Calu3 (cell line): ENCODE measurements at regions not wholly inside any gene's neighbourhood (a gene's known extent, or its start where the extent isn't known, plus 50 kb on each side); places are given as distances from the start of the nearest gene placed in this dataset.

Experiments
- BruUV-seq: library from RNA; stranded (reverse); fragments of 400-500 nt; replicated peaks from 2 replicates; lab custom pipeline; 2021; lab: Mats Ljungman, UMichigan
- CTCF ChIA-PET: fragments of 300-600 bp; sonication (Branson Sonifier 250); formaldehyde crosslinking; loops from one replicate; lab custom pipeline; 2022; ENCODE audit warnings: antibody characterized with exemption; lab: Charles Lee
- DNase-seq: peaks from one replicate; pipeline ENCODE4 v3.0.0; 2022
- H3K27ac Mint-ChIP-seq: one replicate; pipeline ENCODE4 v1.8.0; 2022; ENCODE audit warnings: mixed read lengths; ENCODE audit not compliant: unreplicated experiment
- H3K27me3 Mint-ChIP-seq: one replicate; pipeline ENCODE4 v1.8.0; 2022; ENCODE audit warnings: mixed read lengths; ENCODE audit not compliant: unreplicated experiment
- H3K36me3 Mint-ChIP-seq: one replicate; pipeline ENCODE4 v1.8.0; 2022; ENCODE audit warnings: mild to moderate bottlenecking, moderate library complexity, mixed read lengths; ENCODE audit not compliant: insufficient read depth, unreplicated experiment
- H3K4me1 Mint-ChIP-seq: one replicate; pipeline ENCODE4 v1.8.0; 2022; ENCODE audit warnings: mild to moderate bottlenecking, low read depth, mixed read lengths; ENCODE audit not compliant: unreplicated experiment
- H3K4me3 Mint-ChIP-seq: one replicate; pipeline ENCODE4 v1.8.0; 2022; ENCODE audit warnings: mild to moderate bottlenecking, low read depth, moderate library complexity, mixed read lengths; ENCODE audit not compliant: unreplicated experiment
- H3K9me3 Mint-ChIP-seq: one replicate; pipeline ENCODE4 v1.8.0; 2022; ENCODE audit warnings: low read depth, mixed read lengths; ENCODE audit not compliant: unreplicated experiment
- intact Hi-C: fragments of 100-400 bp; cut with micrococcal nuclease; formaldehyde crosslinking; loops from one replicate; pipeline ENCODE4 v1.10.0; 2022; ENCODE audit not compliant: unreplicated experiment
- TF ChIP-seq, protein P1 (sequence below): fragments of 200-600 bp; IDR thresholded peaks from one replicate; pipeline ENCODE4 v1.8.0; 2022; ENCODE audit warnings: antibody characterized with exemption; ENCODE audit not compliant: unreplicated experiment

DNA sequence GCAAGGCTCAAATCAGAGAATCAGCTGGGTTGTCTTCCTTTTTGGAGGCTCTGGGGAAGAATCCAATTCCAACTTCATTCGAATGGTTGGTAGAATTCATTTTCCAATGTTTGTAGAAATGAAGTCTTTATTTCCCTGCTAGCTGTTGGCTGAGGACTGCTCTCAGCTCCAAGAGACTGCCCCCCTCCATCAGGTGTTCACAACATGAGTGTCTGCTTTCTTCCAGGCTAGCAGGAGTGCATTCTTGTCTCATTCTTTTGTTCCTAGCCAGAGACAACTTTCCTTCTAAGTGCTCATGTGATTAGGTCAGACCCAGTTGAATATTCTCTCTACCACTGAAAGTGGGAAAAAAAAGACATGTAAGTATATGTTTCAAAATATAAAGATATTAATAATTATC, 95.2 kb downstream of the HLX start:
- H3K36me3 Mint-ChIP-seq: no peaks in the 10 kb centered on the region
- H3K27ac Mint-ChIP-seq: no peak overlapping the region
- TF ChIP-seq, protein P1, sequence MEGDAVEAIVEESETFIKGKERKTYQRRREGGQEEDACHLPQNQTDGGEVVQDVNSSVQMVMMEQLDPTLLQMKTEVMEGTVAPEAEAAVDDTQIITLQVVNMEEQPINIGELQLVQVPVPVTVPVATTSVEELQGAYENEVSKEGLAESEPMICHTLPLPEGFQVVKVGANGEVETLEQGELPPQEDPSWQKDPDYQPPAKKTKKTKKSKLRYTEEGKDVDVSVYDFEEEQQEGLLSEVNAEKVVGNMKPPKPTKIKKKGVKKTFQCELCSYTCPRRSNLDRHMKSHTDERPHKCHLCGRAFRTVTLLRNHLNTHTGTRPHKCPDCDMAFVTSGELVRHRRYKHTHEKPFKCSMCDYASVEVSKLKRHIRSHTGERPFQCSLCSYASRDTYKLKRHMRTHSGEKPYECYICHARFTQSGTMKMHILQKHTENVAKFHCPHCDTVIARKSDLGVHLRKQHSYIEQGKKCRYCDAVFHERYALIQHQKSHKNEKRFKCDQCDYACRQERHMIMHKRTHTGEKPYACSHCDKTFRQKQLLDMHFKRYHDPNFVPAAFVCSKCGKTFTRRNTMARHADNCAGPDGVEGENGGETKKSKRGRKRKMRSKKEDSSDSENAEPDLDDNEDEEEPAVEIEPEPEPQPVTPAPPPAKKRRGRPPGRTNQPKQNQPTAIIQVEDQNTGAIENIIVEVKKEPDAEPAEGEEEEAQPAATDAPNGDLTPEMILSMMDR: no peak
- no peak for DNase-seq
- peaks cover 6% of the 10 kb centered on the region for H3K9me3 Mint-ChIP-seq
- intact Hi-C loops: no loop called here
- no peak overlapping the region for H3K4me3 Mint-ChIP-seq
- CTCF ChIA-PET: no interaction called here
- H3K4me1 Mint-ChIP-seq: no peaks in the 10 kb centered on the region
- BruUV-seq: no TSS peak
- no peaks in the 10 kb centered on the region for H3K27me3 Mint-ChIP-seq

DNA sequence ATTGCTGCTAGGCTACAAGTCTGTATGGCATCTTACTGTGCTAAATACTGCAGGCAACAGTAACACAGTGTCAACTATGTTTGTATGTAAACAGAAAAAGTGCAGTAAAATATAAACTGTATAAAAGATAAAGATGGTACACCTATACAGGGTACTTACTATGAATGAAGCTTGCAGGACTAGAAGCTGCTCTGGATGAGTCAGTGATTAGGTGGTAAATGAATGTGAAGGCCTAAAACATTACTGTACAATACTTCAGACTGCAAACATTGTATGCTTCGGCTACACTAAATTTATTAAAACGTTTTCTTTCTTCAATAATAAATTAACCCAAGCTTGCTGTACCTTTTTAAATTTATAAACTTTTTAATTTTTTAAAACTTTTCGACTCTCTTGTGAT, 97.1 kb downstream of the HLX start:
- intact Hi-C loops: no loop called here
- TF ChIP-seq, protein P1: no peak
- BruUV-seq: no TSS peak
- Mint-ChIP-seq H3K36me3 (no peaks in the 10 kb centered on the region), H3K27me3 (no peaks in the 10 kb centered on the region), H3K4me3 (no peak overlapping the region), H3K9me3 (peaks cover 6% of the 10 kb centered on the region), H3K4me1 (no peaks in the 10 kb centered on the region), H3K27ac (no peak overlapping the region)
- CTCF ChIA-PET: no interaction called here
- DNase-seq: no peak

- no peaks in the 10 kb centered on the region for H3K36me3 Mint-ChIP-seq
- CTCF ChIA-PET: no interaction called here
- intact Hi-C loops: no loop called here
- H3K4me1 Mint-ChIP-seq: no peaks in the 10 kb centered on the region
- H3K27ac Mint-ChIP-seq: no peak overlapping the region
- no TSS peak for BruUV-seq
- no peaks in the 10 kb centered on the region for H3K27me3 Mint-ChIP-seq
- H3K4me3 Mint-ChIP-seq: no peak overlapping the region
- TF ChIP-seq, protein P1: no peak
- DNase-seq: no peak
- H3K9me3 Mint-ChIP-seq: peaks cover 4% of the 10 kb centered on the region
These were observed 100.1 kb downstream of the HLX start for GRCh38 chr1:220979371-220979770.

DNA sequence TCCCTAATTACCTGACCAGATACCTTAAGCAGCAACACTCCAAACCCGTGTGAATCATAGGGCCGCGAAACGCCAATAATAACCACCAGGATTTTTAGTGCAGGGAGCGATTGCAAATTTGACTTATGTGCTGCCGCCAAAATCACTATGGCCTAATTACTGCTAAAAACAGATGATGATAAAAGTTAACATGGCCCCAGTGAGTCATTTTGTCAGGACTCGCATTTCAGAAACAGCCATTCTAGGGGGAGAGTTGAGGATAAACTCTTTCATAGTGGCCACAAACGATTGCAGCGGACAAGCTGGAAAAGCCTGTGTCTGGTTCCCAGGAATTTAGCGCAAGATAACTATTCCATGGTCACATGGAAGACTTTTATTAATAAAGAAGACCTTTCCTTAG, 103.4 kb downstream of the HLX start:
- BruUV-seq: no TSS peak
- no peak for DNase-seq
- H3K9me3 Mint-ChIP-seq: peaks cover 4% of the 10 kb centered on the region
- H3K27ac Mint-ChIP-seq: no peak overlapping the region
- no peaks in the 10 kb centered on the region for H3K36me3 Mint-ChIP-seq
- H3K4me3 Mint-ChIP-seq: no peak overlapping the region
- intact Hi-C loops: no loop called here
- CTCF ChIA-PET: no interaction called here
- TF ChIP-seq, protein P1: no peak
- H3K4me1 Mint-ChIP-seq: no peaks in the 10 kb centered on the region
- H3K27me3 Mint-ChIP-seq: no peaks in the 10 kb centered on the region
